CD4-positive, alpha-beta T cell (primary cell): ENCODE measurements at regions not wholly inside any gene's neighbourhood (a gene's known extent, or its start where the extent isn't known, plus 50 kb on each side); places are given as distances from the start of the nearest gene placed in this dataset.
"Not testable (repeated sequence)": the region's sequence is repeated elsewhere in the genome, so short reads cannot be mapped to it uniquely, and the experiment has no call there.

Experiments used
- ATAC-seq: fragments of 200-7000 bp; cut with Tn5 transposase; one replicate; pipeline ENCODE4 v1.10.0; 2022; ENCODE audit warnings: mild to moderate bottlenecking; ENCODE audit not compliant: poor library complexity
- CTCF ChIA-PET: fragments of 350-600 bp; sonication (Branson Sonifier 250); formaldehyde crosslinking; loops from one replicate; lab custom pipeline; 2021; ENCODE audit warnings: antibody characterized with exemption, inconsistent platforms; lab: Charles Lee
- POLR2A ChIA-PET: fragments of 350-600 bp; sonication (Branson Sonifier 250); formaldehyde crosslinking; loops from one replicate; lab custom pipeline; 2021; ENCODE audit warnings: antibody characterized with exemption, inconsistent platforms; lab: Charles Lee
- DNase-seq, 14 experiments: peaks; one replicate each; pipeline ENCODE4 v3.0.0-alpha.2; 2013 to 2020; ENCODE audit warnings: mixed read lengths in 2 of 14
- H3K27ac ChIP-seq, 2 donors: one replicate each; pipeline versions ENCODE4 v1.5.1 to v1.7.0; 2013; ENCODE audit warnings: low read length in 2 of 2, low read depth in 1 of 2, mild to moderate bottlenecking in 1 of 2
- H3K27me3 ChIP-seq, 2 experiments: 1 replicate in 1 of 2; 2 replicates in 1 of 2; pipeline versions ENCODE4 v1.6.1 to v1.7.0; 2013; ENCODE audit warnings: low read length in 2 of 2, control low read depth in 1 of 2, mild to moderate bottlenecking in 1 of 2, moderate library complexity in 1 of 2; ENCODE audit not compliant: insufficient read depth in 2 of 2, control insufficient read depth in 1 of 2
- H3K36me3 ChIP-seq: one replicate; pipeline ENCODE4 v1.6.1; 2013; ENCODE audit warnings: low read length, control low read depth; ENCODE audit not compliant: insufficient read depth
- H3K4me1 ChIP-seq: one replicate; pipeline ENCODE4 v1.6.1; 2013; ENCODE audit warnings: low read length, control low read depth; ENCODE audit not compliant: insufficient read depth
- H3K4me3 ChIP-seq: one replicate; pipeline ENCODE4 v1.5.1; 2013; ENCODE audit warnings: mild to moderate bottlenecking, low read length, moderate library complexity
- H3K9me3 ChIP-seq, 2 experiments: 1 replicate in 1 of 2; 2 replicates in 1 of 2; pipeline versions ENCODE4 v1.6.1 to v1.7.0; 2013; ENCODE audit warnings: low read length in 2 of 2, mild to moderate bottlenecking in 2 of 2, control low read depth in 1 of 2, moderate library complexity in 1 of 2; ENCODE audit not compliant: control insufficient read depth in 1 of 2, insufficient read depth in 1 of 2
- H3K27ac Mint-ChIP-seq: one replicate; pipeline ENCODE4 v1.8.0; 2020; ENCODE audit warnings: mixed read lengths
- H3K27me3 Mint-ChIP-seq: one replicate; pipeline ENCODE4 v1.8.0; 2021; ENCODE audit warnings: mixed read lengths
- H3K36me3 Mint-ChIP-seq: one replicate; pipeline ENCODE4 v1.8.0; 2021; ENCODE audit warnings: low read depth, mixed read lengths
- H3K4me1 Mint-ChIP-seq: one replicate; pipeline ENCODE4 v1.8.0; 2021; ENCODE audit warnings: low read depth, mixed read lengths
- H3K4me3 Mint-ChIP-seq: one replicate; pipeline ENCODE4 v1.8.0; 2020; ENCODE audit warnings: mild to moderate bottlenecking, mixed read lengths
- H3K9me3 Mint-ChIP-seq: one replicate; pipeline ENCODE4 v1.8.0; 2020; ENCODE audit warnings: mixed read lengths
- CTCF ChIP-seq: fragments of 200-600 bp; IDR thresholded peaks from one replicate; pipeline ENCODE4 v1.8.0; 2022; ENCODE audit warnings: antibody characterized with exemption, mild to moderate bottlenecking
- intact Hi-C, 2 experiments: fragments of 100-400 bp; cut with DNase I in 1 of 2; cut with micrococcal nuclease in 1 of 2; formaldehyde crosslinking; loops; one replicate each; pipeline versions ENCODE4 v1.15.1 to v1.9.0; 2023 to 2025; cut with DNase I, micrococcal nuclease

GRCh38 chr12:95384785-95385184, 89.2 kb upstream of the METAP2 start:
- Mint-ChIP-seq H3K4me3 (no peak overlapping the region), H3K4me1 (no peaks in the 10 kb centered on the region), H3K9me3 (no peaks in the 10 kb centered on the region), H3K27me3 (no peaks in the 10 kb centered on the region), H3K27ac (no peak overlapping the region), H3K36me3 (no peaks in the 10 kb centered on the region)
- H3K4me1 ChIP-seq = no peaks in the 10 kb centered on the region
- no peak overlapping the region for H3K27ac ChIP-seq
- CTCF ChIA-PET = no interaction called here
- DNase-seq (no peak), ATAC-seq (no peak)
- no peaks in the 10 kb centered on the region for H3K36me3 ChIP-seq
- POLR2A ChIA-PET = no interaction called here
- intact Hi-C loops = no loop called here
- no peaks in the 10 kb centered on the region for H3K27me3 ChIP-seq
- no peak overlapping the region for H3K4me3 ChIP-seq
- no peak for TF ChIP-seq CTCF
- H3K9me3 ChIP-seq = no peaks in the 10 kb centered on the region

GRCh38 chr12:95385246-95386035, 88.5 kb upstream of the METAP2 start:
- Mint-ChIP-seq H3K9me3 (no peaks in the 10 kb centered on the region), H3K27me3 (no peaks in the 10 kb centered on the region), H3K36me3 (no peaks in the 10 kb centered on the region), H3K4me1 (no peaks in the 10 kb centered on the region), H3K27ac (no peak overlapping the region), H3K4me3 (no peak overlapping the region)
- DNase-seq (no peak), ATAC-seq (no peak)
- Histone ChIP-seq H3K27ac (no peak overlapping the region), H3K4me1 (no peaks in the 10 kb centered on the region), H3K36me3 (no peaks in the 10 kb centered on the region), H3K27me3 (no peaks in the 10 kb centered on the region), H3K4me3 (no peak overlapping the region), H3K9me3 (no peaks in the 10 kb centered on the region)
- intact Hi-C loops = no loop called here
- no peak for TF ChIP-seq CTCF
- CTCF ChIA-PET = no interaction called here
- POLR2A ChIA-PET = no interaction called here

GRCh38 chr12:95386051-95386450, 87.9 kb upstream of the METAP2 start:
- no peak overlapping the region for H3K27ac ChIP-seq
- no peaks in the 10 kb centered on the region for H3K27me3 ChIP-seq
- no peak overlapping the region for H3K27ac Mint-ChIP-seq
- H3K27me3 Mint-ChIP-seq = no peaks in the 10 kb centered on the region
- no peak overlapping the region for H3K4me3 ChIP-seq
- no peaks in the 10 kb centered on the region for H3K9me3 Mint-ChIP-seq
- ATAC-seq = no peak
- H3K9me3 ChIP-seq = no peaks in the 10 kb centered on the region
- H3K4me3 Mint-ChIP-seq = no peak overlapping the region
- TF ChIP-seq CTCF = no peak
- DNase-seq = no peak
- intact Hi-C loops = no loop called here
- CTCF ChIA-PET = no interaction called here
- no peaks in the 10 kb centered on the region for H3K4me1 ChIP-seq
- no peaks in the 10 kb centered on the region for H3K36me3 Mint-ChIP-seq
- H3K4me1 Mint-ChIP-seq = no peaks in the 10 kb centered on the region
- no peaks in the 10 kb centered on the region for H3K36me3 ChIP-seq
- POLR2A ChIA-PET = no interaction called here

- H3K27ac Mint-ChIP-seq, H3K27me3 Mint-ChIP-seq, CTCF ChIA-PET: not testable (repeated sequence)
Observed at GRCh38 chr12:95388260-95388659, 85.7 kb upstream of the METAP2 start.

More at GRCh38 chr12:95388260-95388659, 85.7 kb upstream of the METAP2 start:
- ATAC-seq, H3K27ac ChIP-seq, H3K36me3 Mint-ChIP-seq, DNase-seq, H3K9me3 Mint-ChIP-seq, H3K4me1 ChIP-seq, intact Hi-C loops, H3K9me3 ChIP-seq, H3K4me3 ChIP-seq, H3K4me3 Mint-ChIP-seq, H3K36me3 ChIP-seq, H3K27me3 ChIP-seq, H3K4me1 Mint-ChIP-seq, POLR2A ChIA-PET: not testable (repeated sequence)
